MCF 10A (cell line): ENCODE measurements at regions not wholly inside any gene's neighbourhood (a gene's known extent, or its start where the extent isn't known, plus 50 kb on each side); places are given as distances from the start of the nearest gene placed in this dataset.

Experiments
- BruUV-seq: library from RNA; stranded (reverse); fragments of 400-500 nt; replicated peaks from 2 replicates; lab custom pipeline; 2021; lab: Mats Ljungman, UMichigan
- CTCF ChIA-PET: fragments of 300-600 bp; sonication (Branson Sonifier 250); formaldehyde crosslinking; extraction: SDS; loops from one replicate; lab custom pipeline; 2021; ENCODE audit warnings: antibody characterized with exemption, inconsistent platforms; lab: Yijun Ruan, JAX
- POLR2A ChIA-PET: fragments of 300-600, 350-650 bp; sonication (Branson Sonifier 250); formaldehyde crosslinking; extraction: SDS; loops from one replicate; lab custom pipeline; 2020; ENCODE audit warnings: antibody characterized with exemption, inconsistent platforms; lab: Yijun Ruan, JAX
- DNase-seq: peaks from one replicate; pipeline ENCODE4 v3.0.0-alpha.2; 2018; ENCODE audit not compliant: unreplicated experiment
- H3K27ac Mint-ChIP-seq: one replicate; pipeline ENCODE4 v1.8.0; 2022; ENCODE audit warnings: mild to moderate bottlenecking, low read depth, mixed read lengths; ENCODE audit not compliant: unreplicated experiment
- H3K27me3 Mint-ChIP-seq: one replicate; pipeline ENCODE4 v1.8.0; 2022; ENCODE audit warnings: mixed read lengths; ENCODE audit not compliant: insufficient read depth, unreplicated experiment
- H3K36me3 Mint-ChIP-seq: one replicate; pipeline ENCODE4 v1.8.0; 2022; ENCODE audit warnings: mild to moderate bottlenecking, moderate library complexity, mixed read lengths; ENCODE audit not compliant: insufficient read depth, unreplicated experiment
- H3K4me1 Mint-ChIP-seq: one replicate; pipeline ENCODE4 v1.8.0; 2022; ENCODE audit warnings: mixed read lengths; ENCODE audit not compliant: insufficient read depth, unreplicated experiment
- H3K4me3 Mint-ChIP-seq: one replicate; pipeline ENCODE4 v1.8.0; 2022; ENCODE audit warnings: mild to moderate bottlenecking, moderate library complexity, mixed read lengths; ENCODE audit not compliant: unreplicated experiment
- H3K9me3 Mint-ChIP-seq: one replicate; pipeline ENCODE4 v1.8.0; 2022; ENCODE audit warnings: mixed read lengths; ENCODE audit not compliant: unreplicated experiment
- intact Hi-C: fragments of 100-400 bp; cut with micrococcal nuclease; formaldehyde crosslinking; loops from 2 replicates; pipeline ENCODE4 v1.14.1; 2022
- TF ChIP-seq, protein P1 (sequence below): fragments of 200-600 bp; IDR thresholded peaks from one replicate; pipeline ENCODE4 v1.8.0; 2022; ENCODE audit warnings: antibody characterized with exemption, mild to moderate bottlenecking; ENCODE audit not compliant: unreplicated experiment

DNA sequence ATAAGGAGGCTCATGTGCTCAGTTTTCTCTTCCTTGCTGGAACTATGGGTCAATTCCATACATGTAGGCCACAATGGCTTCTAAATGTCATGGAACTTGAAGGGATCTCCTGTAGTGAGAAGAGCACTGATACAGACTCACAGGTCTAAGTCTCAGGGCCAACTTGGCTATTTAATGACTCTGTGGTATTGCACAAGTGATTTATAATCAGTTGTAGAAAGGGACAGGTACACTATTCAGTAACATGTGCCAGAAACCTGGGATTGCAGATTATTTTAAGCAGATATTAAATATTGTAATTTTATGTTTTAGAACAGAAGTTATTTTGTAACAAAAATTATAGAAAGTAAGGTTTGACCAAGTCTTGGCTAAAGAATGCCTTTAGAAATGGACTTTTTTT, 241.5 kb upstream of the PIK3R1 start:
- POLR2A ChIA-PET: interaction anchor here (0.5 kb wide), 1 partner anchor 66 kb away, joined by 3 read pairs; no protein-coding TSS in a partner anchor
- no peak for DNase-seq
- TF ChIP-seq, protein P1, sequence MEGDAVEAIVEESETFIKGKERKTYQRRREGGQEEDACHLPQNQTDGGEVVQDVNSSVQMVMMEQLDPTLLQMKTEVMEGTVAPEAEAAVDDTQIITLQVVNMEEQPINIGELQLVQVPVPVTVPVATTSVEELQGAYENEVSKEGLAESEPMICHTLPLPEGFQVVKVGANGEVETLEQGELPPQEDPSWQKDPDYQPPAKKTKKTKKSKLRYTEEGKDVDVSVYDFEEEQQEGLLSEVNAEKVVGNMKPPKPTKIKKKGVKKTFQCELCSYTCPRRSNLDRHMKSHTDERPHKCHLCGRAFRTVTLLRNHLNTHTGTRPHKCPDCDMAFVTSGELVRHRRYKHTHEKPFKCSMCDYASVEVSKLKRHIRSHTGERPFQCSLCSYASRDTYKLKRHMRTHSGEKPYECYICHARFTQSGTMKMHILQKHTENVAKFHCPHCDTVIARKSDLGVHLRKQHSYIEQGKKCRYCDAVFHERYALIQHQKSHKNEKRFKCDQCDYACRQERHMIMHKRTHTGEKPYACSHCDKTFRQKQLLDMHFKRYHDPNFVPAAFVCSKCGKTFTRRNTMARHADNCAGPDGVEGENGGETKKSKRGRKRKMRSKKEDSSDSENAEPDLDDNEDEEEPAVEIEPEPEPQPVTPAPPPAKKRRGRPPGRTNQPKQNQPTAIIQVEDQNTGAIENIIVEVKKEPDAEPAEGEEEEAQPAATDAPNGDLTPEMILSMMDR: no peak
- no peak overlapping the region for H3K4me3 Mint-ChIP-seq
- no peak overlapping the region for H3K27ac Mint-ChIP-seq
- BruUV-seq: no TSS peak
- CTCF ChIA-PET: no interaction called here
- H3K27me3 Mint-ChIP-seq: no peaks in the 10 kb centered on the region
- intact Hi-C loops: no loop called here
- peaks cover 29% of the 10 kb centered on the region for H3K4me1 Mint-ChIP-seq
- H3K9me3 Mint-ChIP-seq: no peaks in the 10 kb centered on the region
- H3K36me3 Mint-ChIP-seq: no peaks in the 10 kb centered on the region

DNA sequence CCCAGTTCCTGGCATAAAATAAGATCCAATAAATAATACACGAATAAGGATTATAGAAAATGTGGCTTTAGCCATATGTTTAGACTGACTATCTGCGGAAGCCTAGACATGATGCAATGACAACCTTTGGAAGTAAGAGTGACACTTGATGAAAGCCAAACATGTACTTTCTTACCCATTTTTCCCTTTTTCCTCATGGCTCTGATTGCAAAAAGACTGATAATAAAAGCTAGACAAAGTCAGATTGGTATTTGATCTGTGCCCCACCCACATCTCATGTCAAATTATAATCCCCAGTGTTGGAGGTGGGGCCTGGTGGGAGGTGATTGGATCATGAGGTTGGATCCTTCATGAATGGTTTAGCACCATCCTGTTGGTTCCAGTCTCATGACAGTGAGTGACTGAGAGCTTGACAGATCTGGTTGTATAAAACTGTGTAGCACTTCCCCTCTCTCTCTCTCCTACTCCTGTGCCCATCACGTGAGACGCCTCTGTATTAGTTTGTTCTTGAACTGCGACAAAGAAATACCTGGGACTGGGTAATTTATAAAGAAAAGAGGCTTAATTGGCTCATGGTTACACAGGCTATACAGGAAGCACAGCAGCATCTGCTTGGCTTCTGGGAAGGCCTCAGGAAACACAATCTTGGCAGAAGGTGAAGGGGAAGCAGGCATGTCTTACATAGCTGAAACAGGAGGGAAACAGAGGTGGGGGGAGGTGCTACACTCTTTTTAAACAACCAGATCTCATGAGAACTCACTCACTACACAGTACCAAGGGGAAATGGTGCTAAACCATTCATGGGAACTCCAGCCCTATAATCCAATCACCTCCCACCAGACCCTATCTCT, 243.4 kb upstream of the PIK3R1 start:
- intact Hi-C loops: no loop called here
- BruUV-seq: no TSS peak
- H3K4me3 Mint-ChIP-seq: no peak overlapping the region
- TF ChIP-seq, protein P1: no peak
- H3K4me1 Mint-ChIP-seq: peaks cover 29% of the 10 kb centered on the region
- ChIA-PET POLR2A (interaction anchor here (0.6 to 3.1 kb wide), 14 partner anchors 9 to 723 kb away, joined by 3 to 23 read pairs (median 6); partner anchors contain the start of gene PIK3R1), CTCF (interaction anchor here (0.5 kb wide), 1 partner anchor 80 kb away, joined by 3 read pairs; no protein-coding TSS in a partner anchor)
- no peaks in the 10 kb centered on the region for H3K27me3 Mint-ChIP-seq
- H3K9me3 Mint-ChIP-seq: no peaks in the 10 kb centered on the region
- no peaks in the 10 kb centered on the region for H3K36me3 Mint-ChIP-seq
- no peak for DNase-seq
- no peak overlapping the region for H3K27ac Mint-ChIP-seq

DNA sequence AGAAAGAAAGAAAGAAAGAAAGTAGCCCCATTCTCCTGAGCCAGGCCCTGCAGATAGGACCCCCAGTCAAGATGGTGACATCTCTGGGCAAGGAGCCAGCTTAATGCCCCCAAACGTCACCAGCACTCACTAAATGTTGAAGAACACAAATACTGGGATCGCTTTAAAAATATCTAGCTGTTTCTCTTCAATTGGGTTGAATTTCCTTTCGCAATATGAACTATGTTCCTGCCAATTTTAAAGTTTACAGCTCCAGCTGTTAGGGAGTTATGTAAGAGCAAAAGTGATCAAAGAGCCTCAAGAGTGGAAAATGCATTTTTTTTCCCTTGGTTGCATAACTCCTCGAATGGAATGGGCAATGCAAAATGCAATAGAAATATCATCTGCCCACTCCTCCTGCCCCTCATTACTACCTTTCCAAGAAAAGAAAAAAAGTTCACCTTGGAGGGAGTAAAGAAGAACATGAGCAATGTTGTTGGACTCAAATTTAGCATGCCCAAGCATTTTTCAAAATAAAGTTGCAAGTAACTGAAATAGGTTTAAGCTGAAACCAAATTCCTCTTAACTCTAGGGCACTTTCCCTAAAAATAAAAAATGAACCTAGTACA, 244.2 kb upstream of the PIK3R1 start:
- Mint-ChIP-seq H3K4me3 (no peak overlapping the region), H3K27me3 (no peaks in the 10 kb centered on the region), H3K4me1 (peaks cover 29% of the 10 kb centered on the region), H3K36me3 (no peaks in the 10 kb centered on the region), H3K9me3 (no peaks in the 10 kb centered on the region), H3K27ac (no peak overlapping the region)
- ChIA-PET POLR2A (interaction anchor here (0.7 to 3.1 kb wide), 19 partner anchors 10 to 725 kb away, joined by 3 to 23 read pairs (median 5); partner anchors contain the start of gene PIK3R1), CTCF (interaction anchor here (0.6 to 1.4 kb wide), 4 partner anchors 12 to 279 kb away, joined by 3 to 4 read pairs (median 3); no protein-coding TSS in a partner anchor)
- TF ChIP-seq, protein P1: no peak
- no TSS peak for BruUV-seq
- DNase-seq: peak; percentile 87
- intact Hi-C loops: no loop called here

DNA sequence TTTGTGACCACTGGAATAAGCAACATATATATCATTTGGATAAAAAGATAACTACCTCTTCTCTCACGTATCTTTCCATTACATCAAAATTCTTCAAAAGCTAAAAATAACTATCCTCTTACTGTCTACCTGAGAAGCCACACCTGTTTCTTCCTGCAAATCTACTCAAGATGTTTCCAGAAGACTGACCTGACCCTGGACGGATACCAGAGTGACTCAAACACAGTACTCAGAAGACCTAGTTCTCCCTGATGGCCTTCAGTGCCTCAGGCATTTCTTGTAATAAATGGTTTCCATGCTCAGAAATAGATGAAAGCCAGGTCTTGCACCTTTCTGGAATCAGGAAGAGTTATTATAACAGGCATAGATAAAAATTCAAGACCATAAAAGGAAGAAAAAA, 245.9 kb upstream of the PIK3R1 start:
- Mint-ChIP-seq H3K36me3 (no peaks in the 10 kb centered on the region), H3K4me3 (no peak overlapping the region), H3K27me3 (no peaks in the 10 kb centered on the region), H3K27ac (no peak overlapping the region), H3K4me1 (peaks cover 29% of the 10 kb centered on the region), H3K9me3 (no peaks in the 10 kb centered on the region)
- TF ChIP-seq, protein P1: no peak
- no TSS peak for BruUV-seq
- DNase-seq: peak; percentile 61
- POLR2A ChIA-PET: interaction anchor here (0.8 to 3.1 kb wide), 9 partner anchors 23 to 268 kb away, joined by 3 to 23 read pairs (median 4); partner anchors contain the start of gene PIK3R1
- intact Hi-C loops: no loop called here
- CTCF ChIA-PET: interaction anchor here (0.5 to 1.2 kb wide), 4 partner anchors 15 to 723 kb away, joined by 3 to 4 read pairs (median 3); no protein-coding TSS in a partner anchor
